HG03175 (cell line): ENCODE measurements at regions not wholly inside any gene's neighbourhood (a gene's known extent, or its start where the extent isn't known, plus 50 kb on each side); places are given as distances from the start of the nearest gene placed in this dataset.

ENCODE experiments used
- ATAC-seq: cut with Tn5 transposase; IDR thresholded peaks from one replicate; pipeline ENCODE4 v1.9.1; 2021; ENCODE audit warnings: mild to moderate bottlenecking, moderate library complexity; ENCODE audit not compliant: unreplicated experiment

DNA sequence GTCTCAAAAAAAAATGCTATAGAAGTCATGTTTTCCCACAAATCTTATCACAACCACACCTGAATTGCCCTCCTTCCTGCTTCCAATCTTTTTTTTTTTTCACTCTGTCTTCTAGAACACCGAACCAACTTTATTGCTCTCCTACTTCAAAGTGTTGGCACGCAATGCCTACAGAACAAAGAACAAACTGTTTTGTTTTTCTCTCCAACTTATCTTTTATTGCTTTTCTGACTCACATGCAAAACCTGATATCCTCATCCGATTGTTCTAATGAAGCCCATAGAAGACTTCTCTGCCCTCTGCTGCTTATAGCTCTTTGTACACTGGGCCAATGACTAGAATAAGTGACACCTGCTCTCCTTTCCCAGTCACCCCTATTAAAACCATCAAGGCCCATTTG is 602.8 kb downstream of the EPHA4 start:
- no peak for ATAC-seq

DNA sequence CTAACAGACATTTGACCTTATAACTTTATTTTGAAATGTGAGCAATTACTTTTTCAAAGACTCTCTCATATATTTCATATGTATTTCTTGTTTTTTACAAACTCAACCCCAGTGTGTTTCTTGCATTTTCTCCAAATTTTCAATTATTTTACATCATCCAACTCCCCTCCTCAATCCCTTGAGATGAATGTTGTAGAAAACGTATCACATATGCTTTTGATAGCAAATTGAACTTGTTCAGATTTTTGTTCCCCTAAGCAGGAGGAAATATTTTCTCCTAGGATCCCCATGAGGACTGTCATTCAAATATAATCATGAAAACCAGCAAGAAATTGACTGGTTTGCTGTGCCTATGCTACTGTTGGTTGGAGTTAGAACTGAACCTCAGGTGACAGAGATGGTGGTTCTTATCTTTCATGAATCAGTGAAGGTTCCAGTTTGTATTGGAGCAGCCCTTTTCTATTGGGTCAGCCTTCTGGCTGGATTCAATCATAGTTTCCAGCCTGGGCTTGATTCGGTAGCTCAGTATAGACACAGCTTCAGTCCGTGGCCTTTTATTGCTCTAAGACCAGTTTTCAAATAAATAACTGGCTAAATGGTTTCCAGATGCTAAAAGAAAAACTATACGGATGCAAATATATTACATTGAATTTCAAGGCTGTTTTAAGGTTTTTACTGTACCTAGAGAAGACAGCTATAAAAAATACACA is 591.0 kb downstream of the EPHA4 start:
- no peak for ATAC-seq

DNA sequence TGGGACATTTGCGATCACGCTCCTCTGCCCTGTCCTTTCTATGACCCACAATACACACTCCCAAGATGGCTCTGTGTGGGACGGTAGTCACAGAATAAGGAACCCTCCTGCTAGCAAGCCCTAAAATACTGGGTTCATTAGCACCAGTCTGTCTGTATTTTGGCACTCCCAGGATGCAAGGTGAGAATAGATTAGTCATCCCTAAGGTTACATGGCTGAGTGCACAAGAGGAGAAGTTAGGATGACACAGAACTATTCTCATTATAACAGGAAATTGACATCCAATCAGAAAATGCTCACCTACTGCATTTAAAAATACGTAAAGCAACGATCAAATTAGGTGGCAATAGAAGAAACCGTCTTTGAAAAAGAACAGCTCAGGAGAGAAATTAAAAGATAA is 590.2 kb downstream of the EPHA4 start:
- ATAC-seq = no peak

DNA sequence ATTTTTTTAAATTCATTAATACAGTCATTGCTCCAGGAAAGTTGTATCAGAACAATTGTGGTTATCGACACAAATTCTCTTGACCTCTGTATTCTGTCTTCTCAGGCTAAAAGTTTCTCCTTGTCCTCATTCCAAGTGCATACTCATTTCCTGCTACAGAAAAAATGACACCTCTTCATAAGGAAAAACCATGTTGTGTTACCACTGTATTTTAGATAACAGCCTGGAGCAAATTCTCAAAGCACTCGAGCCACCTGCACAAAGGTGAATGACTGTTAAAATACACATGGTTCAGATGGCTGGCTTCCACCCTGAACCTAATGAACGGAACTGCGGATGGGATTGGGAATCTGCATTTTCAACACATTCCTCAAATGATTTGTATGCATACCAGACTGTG is 586.5 kb downstream of the EPHA4 start:
- no peak for ATAC-seq

DNA sequence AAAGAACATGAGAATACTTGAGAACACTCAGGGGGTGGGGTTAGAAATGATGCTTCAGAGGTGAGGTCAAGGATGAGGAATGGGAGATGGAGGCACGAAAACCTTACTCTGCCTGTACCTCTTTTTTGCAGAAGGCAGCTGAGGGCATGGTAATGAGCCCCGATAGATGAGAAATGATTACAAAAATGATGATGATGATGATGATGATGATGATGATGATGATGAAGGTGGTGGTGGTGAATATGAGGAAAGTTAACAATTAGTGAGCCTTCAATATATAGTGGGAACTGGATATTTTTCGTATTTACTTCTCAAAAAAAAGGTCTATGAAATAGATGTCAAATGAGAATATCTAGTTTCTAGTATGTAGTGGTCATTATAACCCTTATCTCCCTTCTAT is 584.3 kb downstream of the EPHA4 start:
- no peak for ATAC-seq

DNA sequence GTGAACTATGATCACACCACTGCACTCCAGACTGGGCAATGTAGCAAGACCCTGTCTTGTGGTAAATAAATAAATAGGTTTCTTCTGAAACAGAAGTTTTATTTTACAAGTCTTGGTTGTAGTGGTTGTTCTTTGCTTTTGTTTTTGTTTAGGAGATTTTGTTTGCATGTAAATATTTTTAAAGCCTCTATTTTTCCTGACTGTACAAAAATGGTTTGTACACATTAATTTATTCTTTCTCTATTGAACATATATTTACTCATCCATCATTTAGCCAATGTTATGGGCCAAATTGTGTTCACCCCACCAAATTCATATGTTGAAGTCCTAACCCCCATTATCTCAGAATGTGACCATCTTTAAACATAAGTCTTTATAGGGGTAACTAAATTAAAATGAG is 580.1 kb downstream of the EPHA4 start:
- no peak for ATAC-seq

DNA sequence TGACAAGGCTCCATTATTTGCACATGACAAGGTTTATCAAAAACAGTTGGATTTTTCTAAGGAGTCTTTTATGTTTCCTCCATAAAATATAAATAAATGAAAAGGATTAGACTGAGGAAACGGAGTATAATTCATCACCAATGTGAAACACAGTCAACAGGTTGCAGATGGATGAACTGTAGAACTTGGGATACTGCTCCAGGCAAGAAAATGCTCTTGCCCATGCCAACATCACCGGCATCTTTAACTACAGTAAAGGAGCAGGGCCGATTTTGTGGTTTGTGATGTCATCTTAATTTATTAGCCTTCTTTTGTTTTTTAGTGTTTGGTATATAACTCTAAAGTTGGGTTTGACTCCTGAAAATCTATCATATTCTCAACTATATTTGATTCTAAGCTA is 577.3 kb downstream of the EPHA4 start:
- ATAC-seq = no peak

DNA sequence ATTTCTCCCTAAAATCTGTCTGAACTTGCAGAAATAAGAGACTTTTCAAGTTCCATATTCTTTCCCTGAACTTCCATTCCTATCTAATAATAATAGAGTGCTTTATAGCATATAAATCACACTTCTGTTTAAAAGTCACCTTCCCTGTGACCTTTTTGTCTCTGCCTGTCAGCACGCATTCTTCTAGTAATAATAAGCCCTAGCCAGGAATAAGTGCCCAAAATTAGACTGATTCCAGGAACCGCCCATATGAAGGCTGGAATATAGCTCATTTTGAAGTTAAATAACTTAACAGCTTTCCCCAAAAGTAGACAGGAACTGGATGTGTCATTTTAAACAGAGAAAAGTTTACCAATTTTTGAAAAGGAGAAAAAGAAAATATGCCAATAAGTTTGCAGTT is 576.5 kb downstream of the EPHA4 start:
- ATAC-seq = no peak

DNA sequence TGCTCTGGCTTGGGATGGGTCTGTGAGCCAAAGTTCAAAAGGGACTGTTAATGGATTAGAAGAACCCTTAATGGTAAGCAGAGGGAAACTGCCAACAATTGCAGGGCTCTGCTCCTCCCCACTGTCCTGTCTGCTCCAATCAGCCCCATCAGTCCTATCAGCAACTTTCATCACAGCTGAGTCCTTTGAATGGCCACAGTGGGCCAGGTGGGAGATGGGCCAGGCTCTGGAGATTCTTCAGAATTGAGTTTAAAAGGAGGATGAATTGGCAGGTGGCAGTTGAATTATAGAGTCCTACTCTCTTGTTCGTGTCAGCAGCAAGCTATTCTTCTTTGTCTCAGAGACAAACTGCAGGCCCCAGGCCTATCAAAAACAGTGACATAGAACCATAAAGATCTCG is 573.9 kb downstream of the EPHA4 start:
- no peak for ATAC-seq

DNA sequence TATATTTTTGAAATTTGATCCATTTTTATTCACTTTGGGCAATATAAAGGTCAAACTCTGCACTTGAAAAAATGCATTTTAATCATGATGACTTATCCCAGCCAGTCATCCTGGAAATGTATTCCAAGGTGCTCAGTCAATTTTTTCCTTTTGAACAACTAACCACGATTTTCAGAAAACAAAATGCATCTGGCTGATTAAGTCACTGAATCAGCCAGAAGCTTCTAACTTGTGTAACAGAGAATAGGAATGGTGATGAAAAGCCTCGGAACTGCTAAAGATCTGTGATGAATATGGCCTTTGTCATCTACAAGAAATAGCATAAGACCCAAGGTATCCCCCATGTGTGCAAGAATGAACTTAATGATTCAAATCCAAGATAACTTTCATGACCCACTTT is 572.7 kb downstream of the EPHA4 start:
- no peak for ATAC-seq

DNA sequence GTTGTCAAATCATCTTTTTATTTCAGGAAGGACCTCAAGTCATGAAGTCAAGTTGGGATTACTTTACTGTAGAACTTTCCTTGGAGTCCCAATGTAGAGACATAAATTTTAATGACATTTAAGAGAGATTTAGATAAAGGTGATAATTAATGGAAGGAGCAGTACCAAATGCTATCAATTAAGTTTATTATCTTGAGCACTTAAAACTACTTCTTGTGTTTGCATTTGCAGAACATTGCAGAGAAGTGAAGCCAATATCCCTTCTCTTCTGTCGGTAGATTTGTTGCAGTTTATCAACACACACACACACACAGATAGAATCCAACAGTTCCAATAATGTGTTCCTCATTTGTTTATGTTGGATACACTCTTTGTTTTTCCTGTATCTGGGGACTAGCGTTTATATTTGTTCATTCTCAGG is 570.7 kb downstream of the EPHA4 start:
- ATAC-seq = no peak

DNA sequence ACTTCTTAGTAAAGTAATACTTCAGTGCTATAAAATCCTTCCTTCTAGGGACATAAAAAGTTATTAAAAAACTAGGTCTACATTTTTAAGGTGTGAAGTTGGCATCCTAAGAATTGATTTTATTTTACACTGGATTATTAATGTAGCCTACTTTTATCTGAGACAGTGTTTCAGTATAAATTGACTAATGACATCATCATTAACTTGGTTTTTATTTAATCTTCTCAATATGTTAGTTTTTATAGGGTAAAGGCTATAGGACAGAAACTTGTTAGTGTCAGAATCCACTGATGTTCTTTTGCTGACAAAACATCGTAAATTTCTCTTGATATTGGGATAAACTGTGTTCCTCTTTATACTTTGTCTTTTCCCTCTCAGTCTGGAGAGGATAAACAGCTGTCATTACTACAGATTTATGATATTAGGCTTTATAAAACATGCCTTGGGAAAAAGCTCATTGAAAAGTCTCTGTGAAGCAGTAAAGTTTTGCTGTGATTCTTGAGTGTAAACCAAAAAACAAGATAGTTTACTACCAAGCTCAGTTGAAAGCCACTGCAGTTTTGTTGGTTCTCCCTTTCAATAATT is 569.9 kb downstream of the EPHA4 start:
- no peak for ATAC-seq

DNA sequence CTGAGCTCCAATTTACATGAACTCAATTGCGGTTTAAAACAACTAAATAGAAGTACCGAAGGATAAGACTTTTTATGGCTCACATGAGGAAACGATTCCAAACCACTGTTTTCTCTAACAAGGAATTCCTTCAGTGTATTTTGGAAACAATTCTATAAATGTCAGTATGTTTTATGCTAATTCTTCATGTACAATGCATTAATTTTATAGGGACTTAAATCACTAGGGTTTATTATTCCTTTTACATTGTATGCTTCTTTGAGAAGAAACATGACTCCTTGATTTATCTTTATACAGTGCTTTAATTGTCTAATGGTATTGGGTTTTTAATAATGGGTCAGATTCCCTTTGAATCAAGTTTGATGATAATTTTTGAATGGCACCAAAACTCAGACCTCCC is 566.8 kb downstream of the EPHA4 start:
- ATAC-seq = no peak

DNA sequence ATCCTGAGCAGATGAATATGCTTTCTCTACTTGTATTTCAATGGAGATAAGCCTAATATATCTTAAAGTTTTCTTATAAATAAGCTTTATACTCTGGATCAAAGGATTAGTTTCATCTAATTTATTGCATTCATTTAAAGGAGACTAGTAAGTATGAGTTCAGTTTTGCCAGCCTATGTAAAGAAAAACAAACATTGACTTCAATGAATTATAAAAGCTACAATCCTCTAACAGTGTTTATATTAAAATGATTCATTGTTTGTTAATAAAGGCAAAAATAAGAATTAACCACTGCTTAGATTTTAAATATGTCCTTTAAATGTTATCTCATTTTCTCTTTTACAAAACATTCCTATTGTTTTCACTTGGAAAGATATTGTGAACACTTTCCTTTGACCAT is 566.0 kb downstream of the EPHA4 start:
- ATAC-seq = no peak

DNA sequence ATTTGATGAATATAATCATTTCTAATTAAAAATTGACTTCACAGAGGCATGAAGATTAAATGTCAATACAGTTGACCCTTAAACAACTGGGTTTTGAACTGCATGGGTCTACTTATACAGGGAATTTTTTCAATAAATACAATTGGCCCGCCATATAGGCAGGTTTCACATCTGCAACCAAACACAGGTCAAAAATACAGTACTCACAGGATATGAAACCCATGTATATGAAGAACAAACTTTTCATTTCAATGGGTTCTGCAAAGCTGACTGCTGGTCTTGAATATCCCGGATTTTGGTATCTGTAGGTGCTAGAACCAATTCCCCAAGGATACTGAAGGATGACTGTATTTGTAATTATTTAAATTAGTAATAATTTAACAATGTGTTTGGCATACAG is 555.6 kb downstream of the EPHA4 start:
- no peak for ATAC-seq

DNA sequence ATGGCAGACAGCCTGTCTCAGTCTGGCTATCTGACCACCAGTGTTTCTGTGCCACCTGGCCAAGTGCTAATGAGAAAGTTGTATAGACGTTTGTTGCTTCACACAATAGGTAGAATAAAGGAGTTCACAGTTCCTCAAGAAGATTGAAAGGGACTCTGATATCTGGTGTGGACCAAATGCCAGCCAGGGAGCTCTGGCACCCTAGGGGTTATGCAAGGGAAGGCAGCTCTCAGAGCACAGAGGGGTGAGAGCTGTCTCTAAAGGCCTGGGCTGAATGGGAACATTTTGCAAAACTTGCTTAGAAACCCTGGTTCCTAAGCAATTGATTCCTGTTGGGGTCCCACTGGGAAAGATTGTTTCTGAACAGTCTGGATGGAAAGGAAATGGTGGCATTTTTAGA is 553.8 kb downstream of the EPHA4 start:
- ATAC-seq = no peak

DNA sequence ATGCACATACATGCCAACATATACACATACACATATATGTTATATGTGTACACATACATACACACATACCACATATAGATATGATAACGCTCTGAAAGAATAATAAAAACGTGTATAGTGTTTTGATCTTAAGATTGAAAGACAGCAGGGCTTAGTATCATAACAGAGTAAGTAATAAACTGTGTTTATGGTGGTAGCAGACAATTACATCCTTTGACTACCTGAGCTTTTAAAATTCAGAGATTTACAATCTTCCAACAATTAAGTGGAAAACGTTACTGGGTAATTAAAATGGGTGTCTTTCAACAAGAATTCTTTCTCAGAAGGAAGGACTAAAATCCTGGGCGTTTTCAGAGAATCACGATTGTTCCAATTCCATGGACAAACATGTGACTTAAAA is 552.4 kb downstream of the EPHA4 start:
- no peak for ATAC-seq

DNA sequence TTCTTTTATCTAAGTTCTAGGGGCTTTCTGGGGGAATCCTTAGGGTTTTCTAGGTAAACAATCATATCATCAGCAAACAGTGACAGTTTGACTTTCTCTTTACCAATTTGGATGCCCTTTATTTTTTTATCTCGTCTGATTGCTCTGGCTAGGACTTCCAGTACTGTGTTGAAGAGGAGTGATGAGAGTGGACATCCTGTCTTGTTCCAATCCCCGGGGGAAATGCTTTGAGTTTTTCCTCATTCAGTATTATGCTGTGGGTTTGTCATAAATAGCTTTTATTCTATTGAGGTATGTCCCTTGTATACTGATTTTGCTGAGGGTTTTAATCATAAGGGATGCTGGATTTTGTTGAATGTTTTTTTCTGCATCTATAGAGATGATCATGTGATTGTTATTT is 549.5 kb downstream of the EPHA4 start:
- ATAC-seq = no peak

DNA sequence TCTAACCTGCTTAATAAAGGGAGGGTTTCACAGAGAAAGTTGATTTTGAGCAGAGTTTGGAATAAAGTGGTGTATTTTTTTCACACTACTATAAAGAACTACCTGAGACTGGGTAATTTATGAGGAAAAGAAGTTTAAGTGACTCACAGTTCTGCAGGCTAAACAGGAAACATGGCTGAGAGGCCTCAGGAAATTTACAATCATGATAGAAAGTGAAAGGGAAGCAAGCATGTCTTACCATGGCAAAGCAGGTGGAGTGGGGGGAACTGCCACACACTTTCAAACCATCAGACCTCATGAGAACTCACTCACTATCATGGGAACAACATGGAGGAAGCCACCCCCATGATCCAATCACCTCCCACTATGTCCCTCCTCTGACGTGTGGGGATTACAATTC is 546.7 kb downstream of the EPHA4 start:
- no peak for ATAC-seq

DNA sequence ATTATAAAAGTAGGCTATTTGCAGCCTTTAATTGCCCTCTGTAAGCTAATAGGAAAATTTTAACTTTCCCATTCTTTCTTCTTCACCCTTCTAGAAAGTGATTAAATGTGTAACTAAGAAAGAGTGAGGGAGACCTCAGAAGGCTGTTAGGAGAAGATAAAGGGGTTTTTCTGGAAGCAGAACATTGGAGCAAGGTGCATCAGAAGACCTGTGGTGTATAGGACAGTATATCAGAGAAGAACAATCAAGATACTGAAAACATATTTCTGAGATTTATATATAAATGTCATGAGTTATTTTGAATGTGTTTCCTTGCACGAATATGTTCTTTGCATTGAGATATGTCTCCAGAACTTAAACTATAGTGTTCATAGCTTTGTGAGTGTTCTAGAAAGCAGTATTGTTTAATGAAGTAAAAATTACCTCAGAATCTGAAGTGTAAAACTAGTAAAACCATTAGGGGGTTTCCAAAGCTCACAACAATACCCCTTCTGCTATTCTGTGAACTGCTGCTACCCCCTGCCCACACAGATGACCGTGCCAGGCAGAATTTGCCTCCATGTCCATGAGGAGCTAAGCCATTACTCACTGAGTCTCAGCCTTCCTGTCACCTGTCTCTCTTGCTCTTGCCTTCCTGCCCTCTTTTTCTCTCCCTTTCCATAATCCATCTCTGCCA is 537.9 kb downstream of the EPHA4 start:
- no peak for ATAC-seq

DNA sequence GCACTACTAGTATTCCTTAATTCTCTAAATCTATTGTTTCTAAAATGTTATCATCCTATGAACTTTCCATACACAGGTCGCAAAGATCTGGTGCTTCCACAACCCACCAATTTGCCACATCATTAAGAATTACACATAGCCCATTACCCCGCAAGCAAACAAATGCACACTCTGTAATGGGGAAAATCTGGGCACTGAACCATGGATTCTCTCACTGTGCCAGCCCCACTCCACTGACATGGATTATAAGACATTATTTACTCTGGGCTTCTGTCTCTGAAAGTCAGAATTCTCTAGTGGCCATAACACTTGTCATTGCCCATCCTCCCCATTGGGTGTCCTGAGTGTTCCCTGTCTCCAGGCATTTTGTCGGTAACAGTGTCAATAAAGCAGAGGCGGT is 537.1 kb downstream of the EPHA4 start:
- no peak for ATAC-seq

DNA sequence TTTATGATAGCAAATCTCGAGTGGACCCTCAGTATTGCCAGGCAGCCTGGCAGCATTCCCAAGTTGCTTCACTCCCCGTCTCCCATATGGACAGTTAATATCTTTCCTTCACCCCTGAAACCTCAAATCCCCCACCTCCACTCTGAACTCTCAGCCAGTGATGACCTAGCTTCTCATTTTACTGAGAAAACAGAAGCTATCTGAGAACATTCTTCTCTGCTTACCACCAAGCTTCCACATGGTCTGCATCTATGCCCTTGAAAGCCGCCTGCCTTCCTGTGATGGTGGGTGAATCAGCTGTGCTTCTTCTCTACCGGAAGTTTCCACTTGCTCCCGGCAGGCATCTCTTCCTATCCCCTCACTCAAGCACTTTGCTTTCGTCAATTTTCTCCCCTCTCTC is 529.2 kb downstream of the EPHA4 start:
- no peak for ATAC-seq

DNA sequence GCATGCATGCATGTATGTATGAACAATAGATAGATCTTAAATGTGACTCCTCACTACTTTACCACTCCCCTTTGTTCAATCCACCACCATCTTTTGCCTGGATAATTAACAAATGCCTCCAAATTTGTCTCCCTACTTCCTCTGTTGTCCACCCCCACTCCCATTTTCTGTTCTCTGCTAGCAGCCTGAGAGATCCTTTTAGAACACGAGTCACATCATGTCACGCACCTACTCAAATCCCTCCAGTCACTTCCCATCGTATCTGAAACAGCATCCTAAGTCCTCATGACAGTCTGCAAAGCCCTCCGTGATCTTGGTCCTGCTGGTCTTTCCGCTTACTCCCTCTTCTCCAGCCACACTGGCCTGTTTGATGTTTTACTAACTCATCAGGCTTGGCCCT is 527.3 kb downstream of the EPHA4 start:
- no peak for ATAC-seq
